ENCODE measurements at regions not wholly inside any gene's neighbourhood (a gene's known extent, or its start where the extent isn't known, plus 50 kb on each side); places are given as distances from the start of the nearest gene placed in this dataset.

DNA sequence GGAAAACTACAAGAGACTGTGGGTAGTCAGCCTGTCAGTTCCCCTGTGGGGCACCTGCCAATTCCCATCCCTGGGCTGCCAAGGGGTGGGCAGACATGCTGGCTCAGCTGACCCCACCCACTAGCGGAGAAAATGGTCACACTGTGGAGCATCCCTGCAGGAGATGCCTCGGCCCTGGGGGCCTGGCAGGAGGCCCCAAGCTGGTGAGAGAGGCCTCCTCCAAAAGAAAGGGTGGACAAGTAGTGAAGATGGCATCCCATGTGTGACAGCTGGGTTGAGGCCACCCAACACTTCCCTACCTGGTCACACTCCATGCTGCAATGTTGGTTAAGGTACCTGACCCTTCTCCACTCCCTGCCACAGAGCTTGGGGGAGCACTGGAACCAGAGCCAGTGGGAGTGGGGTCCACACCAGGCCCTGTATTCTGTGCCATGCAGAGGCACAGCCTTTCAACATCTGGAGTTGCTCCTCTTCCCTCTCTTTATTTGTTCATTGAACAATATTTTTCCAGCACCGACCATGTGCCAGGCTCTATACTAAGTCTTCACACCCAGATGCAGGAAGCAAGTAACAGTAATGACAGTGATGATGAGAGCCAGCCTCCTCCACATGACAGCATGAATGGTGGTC, 59.5 kb downstream of the KLHDC7A start:
- Histone ChIP-seq H3K27ac (no peak overlapping the region), H3K4me3 (no peak overlapping the region), H3K9me3 (no peaks in the 10 kb centered on the region), H3K27me3 (peaks cover 30% of the 10 kb centered on the region), H3K4me1 (no peaks in the 10 kb centered on the region), H3K36me3 (no peaks in the 10 kb centered on the region)
- TF ChIP-seq CTCF (IDR thresholded peaks at IDR 0.05) = no peak
- intact Hi-C loops (cut with DNase I) = no loop called here
- DNase-seq = peak; percentile 39
- no peak for ATAC-seq

- ATAC-seq (no peak), DNase-seq (peak; percentile 38)
- intact Hi-C loops (cut with DNase I) = no loop called here
- no peak for TF ChIP-seq CTCF (IDR thresholded peaks at IDR 0.05)
- no peak overlapping the region for H3K27ac ChIP-seq
- H3K36me3 ChIP-seq = no peaks in the 10 kb centered on the region
- no peaks in the 10 kb centered on the region for H3K4me1 ChIP-seq
- H3K4me3 ChIP-seq = no peak overlapping the region
- peaks cover 39% of the 10 kb centered on the region for H3K27me3 ChIP-seq
- H3K9me3 ChIP-seq = no peaks in the 10 kb centered on the region
These were observed 60.5 kb downstream of the KLHDC7A start for GRCh38 chr1:18541046-18541795.

- H3K4me1 ChIP-seq = no peaks in the 10 kb centered on the region
- DNase-seq = peak; percentile 28
These were observed 61.6 kb downstream of the KLHDC7A start for GRCh38 chr1:18542351-18542750.

GRCh38 chr1:18546026-18546425, 65.3 kb downstream of the KLHDC7A start:
- H3K9me3 ChIP-seq = no peaks in the 10 kb centered on the region
- no peak overlapping the region for H3K4me3 ChIP-seq
- H3K27ac ChIP-seq = no peak overlapping the region
- H3K4me1 ChIP-seq = no peaks in the 10 kb centered on the region
- TF ChIP-seq CTCF (IDR thresholded peaks at IDR 0.05) = no peak
- no peaks in the 10 kb centered on the region for H3K36me3 ChIP-seq
- H3K27me3 ChIP-seq = peaks cover 33% of the 10 kb centered on the region
- DNase-seq (no peak), ATAC-seq (no peak)
- intact Hi-C loops (cut with DNase I) = no loop called here

More at GRCh38 chr1:18542351-18542750, 61.6 kb downstream of the KLHDC7A start:
- Histone ChIP-seq H3K9me3 (no peaks in the 10 kb centered on the region), H3K36me3 (no peaks in the 10 kb centered on the region), H3K4me3 (no peak overlapping the region), H3K27me3 (peaks cover 37% of the 10 kb centered on the region), H3K27ac (no peak overlapping the region)
- no peak for TF ChIP-seq CTCF (IDR thresholded peaks at IDR 0.05)
- intact Hi-C loops (cut with DNase I) = no loop called here
- ATAC-seq = no peak

DNA sequence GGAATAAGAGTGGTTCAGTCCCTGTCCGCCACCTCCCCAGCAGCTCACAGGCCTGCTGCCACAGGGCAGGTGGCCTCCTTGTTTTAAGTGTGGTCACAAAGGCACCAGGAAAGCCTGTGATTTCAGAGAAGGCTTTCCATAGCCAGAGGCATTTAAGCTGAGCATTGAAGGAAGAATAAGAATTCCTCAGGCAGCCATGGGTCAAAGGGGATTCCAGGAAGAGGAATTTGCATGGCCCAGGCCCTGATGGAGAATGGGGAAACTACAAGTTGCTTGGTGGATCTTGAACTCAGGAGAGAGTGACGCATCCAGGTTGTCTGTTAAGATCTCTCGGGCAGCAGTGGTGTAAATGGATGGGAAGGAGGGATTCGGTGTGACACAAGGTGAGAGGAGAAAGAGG, 66.7 kb downstream of the KLHDC7A start:
- H3K27ac ChIP-seq = no peak overlapping the region
- ATAC-seq = no peak
- TF ChIP-seq CTCF (IDR thresholded peaks at IDR 0.05) = no peak
- no peaks in the 10 kb centered on the region for H3K4me1 ChIP-seq
- H3K36me3 ChIP-seq = no peaks in the 10 kb centered on the region
- H3K27me3 ChIP-seq = peaks cover 43% of the 10 kb centered on the region
- H3K4me3 ChIP-seq = no peak overlapping the region
- DNase-seq = no peak
- intact Hi-C loops (cut with DNase I) = no loop called here
- no peaks in the 10 kb centered on the region for H3K9me3 ChIP-seq
